Spleen (tissue), 11 donors: ENCODE measurements at regions not wholly inside any gene's neighbourhood (a gene's known extent, or its start where the extent isn't known, plus 50 kb on each side); places are given as distances from the start of the nearest gene placed in this dataset.

Source experiments
- DNase-seq: peaks from one replicate; pipeline ENCODE4 v3.0.0-alpha.2; 2020
- H3K27ac ChIP-seq, 8 donors: fragments of 200-600 bp; sonication (generic) in 7 of 8; 1 replicate in 4 of 8; 2 replicates in 4 of 8; pipeline versions ENCODE4 v1.5.0 to v1.8.0; 2016 to 2021; ENCODE audit warnings: inconsistent platforms in 4 of 8, mild to moderate bottlenecking in 4 of 8, moderate library complexity in 1 of 8
- H3K27me3 ChIP-seq, 7 donors: fragments of 200-600 bp; sonication (generic) in 6 of 7; replicated peaks in 1 of 7; 1 replicate in 4 of 7; 2 replicates in 3 of 7; pipeline versions ENCODE4 v1.5.0 to v1.8.0; 2016 to 2021; ENCODE audit warnings: inconsistent platforms in 3 of 7, mild to moderate bottlenecking in 1 of 7
- H3K36me3 ChIP-seq, 6 donors: fragments of 200-600 bp; sonication (generic) in 5 of 6; 1 replicate in 4 of 6; 2 replicates in 2 of 6; pipeline versions ENCODE4 v1.5.0 to v1.8.0; 2016 to 2021; ENCODE audit warnings: inconsistent platforms in 2 of 6
- H3K4me1 ChIP-seq, 6 donors: fragments of 200-600 bp; sonication (generic) in 5 of 6; 1 replicate in 3 of 6; 2 replicates in 3 of 6; pipeline versions ENCODE4 v1.5.0 to v1.8.0; 2016 to 2021; ENCODE audit warnings: inconsistent platforms in 3 of 6
- H3K4me3 ChIP-seq, 8 donors: fragments of 200-600 bp; sonication (generic) in 7 of 8; 1 replicate in 4 of 8; 2 replicates in 4 of 8; pipeline versions ENCODE4 v1.5.0 to v1.8.0; 2016 to 2021; ENCODE audit warnings: inconsistent platforms in 4 of 8, mild to moderate bottlenecking in 4 of 8, moderate library complexity in 2 of 8
- H3K9me3 ChIP-seq, 8 donors: fragments of 200-600 bp; sonication (generic) in 7 of 8; 1 replicate in 4 of 8; 2 replicates in 4 of 8; pipeline versions ENCODE4 v1.5.0 to v1.8.0; 2016 to 2021; ENCODE audit warnings: inconsistent platforms in 4 of 8
- POLR2A ChIP-seq, 3 donors: fragments of 450-650 bp; IDR thresholded peaks; one replicate each; pipeline ENCODE4 v1.5.1; 2017; ENCODE audit warnings: antibody characterized with exemption in 3 of 3, mild to moderate bottlenecking in 1 of 3
- POLR2AphosphoS5 ChIP-seq, 3 donors: sonication (generic); formaldehyde crosslinking; IDR thresholded peaks; one replicate each; pipeline ENCODE4 v1.5.1; 2017; ENCODE audit warnings: antibody characterized with exemption in 3 of 3
- WGBS, 5 donors: extraction: QIAGEN DNeasy Blood & Tissue Kit in 3 of 5; methylation state at CpG; one replicate each; pipeline versions ENCODE4 v1.1.5 to v1.1.7; 2013 to 2018; 5-methylcytosine and 5-hydroxymethylcytosine counted together
- intact Hi-C: fragments of 100-400 bp; cut with DNase I; formaldehyde crosslinking; loops from one replicate; pipeline ENCODE4 v1.15.0; 2023; ENCODE audit warnings: low total_unique reads
- TF ChIP-seq, protein P1 (sequence below), 11 experiments: fragments of 200-600 bp in 7 of 11; fragments of 450-650 bp in 4 of 11; sonication (generic) in 4 of 11; IDR thresholded peaks in 8 of 11; conservative IDR thresholded peaks in 3 of 11; 1 replicate in 7 of 11; 2 replicates in 4 of 11; pipeline versions ENCODE4 v1.4.0 to v1.8.0; 2016 to 2021; ENCODE audit warnings: antibody characterized with exemption in 11 of 11, inconsistent platforms in 4 of 11, mild to moderate bottlenecking in 1 of 11
- donor health status: healthy with polysubstance abuse.
- donor health status: DM: no; HTN: no; CAD: no; lungs with moderate emphysema.
- donor health status: DM: no; HTN: no; CAD: no.
- donor health status: Bipolar disorder and iron deficiency.
- donor health status: healthy.
- donor health status: DM: no; HTN: no; CAD: no.
- donor health status: DM: yes; HTN: yes; CAD: no.

DNA sequence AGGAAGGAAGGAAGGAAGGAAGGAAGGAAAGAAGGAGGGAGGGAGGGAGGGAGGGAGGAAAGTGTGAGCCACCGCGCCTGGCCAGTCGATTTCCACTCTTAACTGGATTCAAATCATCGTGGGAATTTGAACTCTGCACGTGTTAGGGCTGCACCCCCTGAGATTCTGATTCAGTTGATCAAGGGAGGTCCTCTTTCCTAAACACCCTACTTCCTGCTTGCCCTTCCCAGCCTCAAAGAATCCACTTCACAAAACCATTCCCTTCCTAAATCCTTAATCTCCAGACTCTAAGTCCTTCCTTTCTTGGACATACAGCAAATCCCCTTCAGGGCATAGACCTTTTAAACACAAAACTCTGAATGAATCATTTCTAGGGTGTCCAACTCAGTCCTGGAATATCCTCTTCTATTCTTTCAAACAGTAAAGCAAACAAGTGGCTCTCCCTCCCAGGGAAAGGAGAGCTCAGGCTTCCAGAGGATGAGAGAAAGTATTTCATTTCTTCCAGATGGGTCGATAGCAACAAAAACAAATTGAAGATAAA, 68.2 kb upstream of the MBOAT2 start:
- DNase-seq, result no peak
- TF ChIP-seq, protein P1, sequence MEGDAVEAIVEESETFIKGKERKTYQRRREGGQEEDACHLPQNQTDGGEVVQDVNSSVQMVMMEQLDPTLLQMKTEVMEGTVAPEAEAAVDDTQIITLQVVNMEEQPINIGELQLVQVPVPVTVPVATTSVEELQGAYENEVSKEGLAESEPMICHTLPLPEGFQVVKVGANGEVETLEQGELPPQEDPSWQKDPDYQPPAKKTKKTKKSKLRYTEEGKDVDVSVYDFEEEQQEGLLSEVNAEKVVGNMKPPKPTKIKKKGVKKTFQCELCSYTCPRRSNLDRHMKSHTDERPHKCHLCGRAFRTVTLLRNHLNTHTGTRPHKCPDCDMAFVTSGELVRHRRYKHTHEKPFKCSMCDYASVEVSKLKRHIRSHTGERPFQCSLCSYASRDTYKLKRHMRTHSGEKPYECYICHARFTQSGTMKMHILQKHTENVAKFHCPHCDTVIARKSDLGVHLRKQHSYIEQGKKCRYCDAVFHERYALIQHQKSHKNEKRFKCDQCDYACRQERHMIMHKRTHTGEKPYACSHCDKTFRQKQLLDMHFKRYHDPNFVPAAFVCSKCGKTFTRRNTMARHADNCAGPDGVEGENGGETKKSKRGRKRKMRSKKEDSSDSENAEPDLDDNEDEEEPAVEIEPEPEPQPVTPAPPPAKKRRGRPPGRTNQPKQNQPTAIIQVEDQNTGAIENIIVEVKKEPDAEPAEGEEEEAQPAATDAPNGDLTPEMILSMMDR (IDR thresholded peaks at IDR 0.05 in 8 of 11, conservative IDR thresholded peaks at IDR 0.05 in 3 of 11), result no peak
- TF ChIP-seq POLR2AphosphoS5 (IDR thresholded peaks at IDR 0.05) (no peak), POLR2A (IDR thresholded peaks at IDR 0.05) (no peak)
- Histone ChIP-seq H3K27me3 (peaks cover 0 to 10% (median 0%) of the 10 kb centered on the region in 7 donors), H3K9me3 (peaks cover 3 to 31% (median 27%) of the 10 kb centered on the region in 8 donors), H3K36me3 (no peaks in the 10 kb centered on the region), H3K4me3 (no peak overlapping the region), H3K4me1 (no peaks in the 10 kb centered on the region), H3K27ac (no peak overlapping the region)
- 81 to 89% (median 88%) methylated on average over 6 of the region's 6 CpGs for WGBS, 5 donors
- intact Hi-C loops, result no loop called here

DNA sequence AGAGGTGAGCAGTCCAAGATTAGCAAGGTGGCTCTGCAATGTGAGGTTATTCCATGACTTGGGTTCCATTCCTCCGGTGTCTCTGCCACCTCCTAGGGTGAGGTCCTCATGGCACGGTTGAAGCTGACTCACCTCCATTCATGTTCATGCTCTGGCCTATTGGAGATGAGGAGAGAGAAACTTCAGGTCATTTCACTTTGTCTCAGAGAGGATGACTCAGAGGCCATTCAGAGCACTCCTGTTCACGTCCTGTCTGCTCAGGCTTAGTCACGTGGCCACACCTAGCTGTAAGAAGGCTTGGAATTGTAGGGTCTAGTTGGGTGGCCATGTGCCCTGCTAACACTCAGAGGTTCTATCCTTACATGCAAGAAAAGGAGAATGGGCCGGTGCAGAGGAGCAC, 67.5 kb upstream of the MBOAT2 start:
- TF ChIP-seq POLR2AphosphoS5 (IDR thresholded peaks at IDR 0.05), result no peak
- no peak for TF ChIP-seq POLR2A (IDR thresholded peaks at IDR 0.05)
- TF ChIP-seq, protein P1 (IDR thresholded peaks at IDR 0.05 in 8 of 11, conservative IDR thresholded peaks at IDR 0.05 in 3 of 11), result no peak
- WGBS, 5 donors, result 78 to 90% (median 82%) methylated on average over 5 of the region's 5 CpGs
- H3K4me1 ChIP-seq, result no peaks in the 10 kb centered on the region
- H3K27me3 ChIP-seq, result peaks cover 0 to 10% (median 0%) of the 10 kb centered on the region in 7 donors
- H3K36me3 ChIP-seq, result no peaks in the 10 kb centered on the region
- H3K9me3 ChIP-seq, result peaks cover 7 to 37% (median 33%) of the 10 kb centered on the region in 8 donors
- H3K4me3 ChIP-seq, result no peak overlapping the region
- intact Hi-C loops, result no loop called here
- no peak overlapping the region for H3K27ac ChIP-seq
- no peak for DNase-seq

DNA sequence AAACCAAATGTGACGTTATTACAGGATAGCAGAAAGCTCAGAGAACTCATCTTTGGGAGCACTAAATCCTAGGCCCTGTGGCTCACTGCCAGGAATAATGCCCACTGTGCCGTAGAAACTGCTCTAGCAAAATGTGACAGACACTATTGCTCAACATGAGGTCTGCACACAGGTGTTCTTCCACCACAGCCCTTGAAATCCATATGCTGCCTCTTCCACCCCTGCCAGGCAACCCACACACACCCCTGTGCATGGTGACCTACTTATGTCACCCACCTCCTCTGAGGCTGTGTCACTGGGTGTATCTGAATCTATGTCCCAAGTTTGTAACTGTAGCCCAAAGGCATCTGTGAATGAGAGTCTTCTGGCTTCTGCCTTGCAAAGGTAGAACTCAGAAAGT, 66.1 kb upstream of the MBOAT2 start:
- intact Hi-C loops, result no loop called here
- peaks cover 10 to 52% (median 48%) of the 10 kb centered on the region in 8 donors for H3K9me3 ChIP-seq
- DNase-seq, result no peak
- H3K4me1 ChIP-seq, result no peaks in the 10 kb centered on the region
- no peak overlapping the region for H3K4me3 ChIP-seq
- TF ChIP-seq, protein P1 (IDR thresholded peaks at IDR 0.05 in 8 of 11, conservative IDR thresholded peaks at IDR 0.05 in 3 of 11), result no peak
- TF ChIP-seq POLR2A (IDR thresholded peaks at IDR 0.05), result no peak
- no peak for TF ChIP-seq POLR2AphosphoS5 (IDR thresholded peaks at IDR 0.05)
- WGBS, 5 donors, result 73 to 90% (median 81%) methylated on average over 2 of the region's 2 CpGs
- no peak overlapping the region for H3K27ac ChIP-seq
- no peaks in the 10 kb centered on the region for H3K36me3 ChIP-seq
- H3K27me3 ChIP-seq, result peaks cover 0 to 12% (median 0%) of the 10 kb centered on the region in 7 donors

DNA sequence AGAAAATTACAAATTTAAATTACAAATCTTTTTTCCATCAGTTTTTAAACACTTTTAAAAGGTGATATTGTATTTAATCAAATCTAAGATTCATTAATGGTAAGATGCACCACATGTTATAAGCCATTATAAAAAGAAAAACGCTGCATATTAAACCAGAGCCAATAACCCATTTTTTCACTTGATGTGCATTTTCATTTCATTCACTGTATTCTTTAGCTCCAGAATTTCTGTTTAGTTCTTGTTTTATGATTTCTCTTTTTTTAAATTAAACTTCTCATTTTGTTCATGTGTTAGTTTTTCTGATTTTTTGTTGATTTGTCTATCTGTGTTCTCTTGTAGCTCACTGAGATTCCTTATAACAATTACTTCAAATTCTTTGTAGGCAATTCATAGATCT, 62.4 kb upstream of the MBOAT2 start:
- Histone ChIP-seq H3K27ac (no peak overlapping the region), H3K4me1 (no peaks in the 10 kb centered on the region), H3K27me3 (peaks cover 0 to 16% (median 0%) of the 10 kb centered on the region in 7 donors), H3K36me3 (no peaks in the 10 kb centered on the region), H3K4me3 (no peak overlapping the region), H3K9me3 (peaks cover 10 to 58% (median 53%) of the 10 kb centered on the region in 8 donors)
- TF ChIP-seq, protein P1 (IDR thresholded peaks at IDR 0.05 in 8 of 11, conservative IDR thresholded peaks at IDR 0.05 in 3 of 11), result no peak
- TF ChIP-seq POLR2A (IDR thresholded peaks at IDR 0.05) (no peak), POLR2AphosphoS5 (IDR thresholded peaks at IDR 0.05) (no peak)
- 79 to 89% (median 86%) methylated on average over 1 of the region's 1 CpG for WGBS, 5 donors
- DNase-seq, result no peak
- intact Hi-C loops, result no loop called here
